ENCODE measurements at regions not wholly inside any gene's neighbourhood (a gene's known extent, or its start where the extent isn't known, plus 50 kb on each side); places are given as distances from the start of the nearest gene placed in this dataset.
A peak's percentile ranks its signal among the peaks of the same experiment; 100 is the strongest.

DNA sequence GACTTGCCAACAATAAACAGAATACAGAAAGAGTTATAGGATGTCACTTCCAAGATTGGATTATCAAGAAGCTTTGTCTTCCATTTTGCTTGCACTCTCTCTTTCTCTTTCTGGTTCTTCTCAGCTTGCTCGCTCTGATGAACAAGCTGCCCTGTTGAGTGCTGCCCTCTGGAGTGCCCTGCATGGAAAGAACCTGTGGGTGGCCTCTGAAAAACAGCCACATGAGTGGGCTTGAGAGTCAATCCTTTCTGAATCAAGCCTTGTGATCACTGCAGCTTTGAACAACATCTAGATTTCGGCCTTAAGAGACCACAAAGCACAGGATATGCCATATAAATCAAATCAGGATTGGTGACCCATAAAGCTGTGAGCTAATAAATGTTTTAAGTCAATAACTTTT, 185.1 kb downstream of the KIF2B start:
- TF ChIP-seq, protein P1, sequence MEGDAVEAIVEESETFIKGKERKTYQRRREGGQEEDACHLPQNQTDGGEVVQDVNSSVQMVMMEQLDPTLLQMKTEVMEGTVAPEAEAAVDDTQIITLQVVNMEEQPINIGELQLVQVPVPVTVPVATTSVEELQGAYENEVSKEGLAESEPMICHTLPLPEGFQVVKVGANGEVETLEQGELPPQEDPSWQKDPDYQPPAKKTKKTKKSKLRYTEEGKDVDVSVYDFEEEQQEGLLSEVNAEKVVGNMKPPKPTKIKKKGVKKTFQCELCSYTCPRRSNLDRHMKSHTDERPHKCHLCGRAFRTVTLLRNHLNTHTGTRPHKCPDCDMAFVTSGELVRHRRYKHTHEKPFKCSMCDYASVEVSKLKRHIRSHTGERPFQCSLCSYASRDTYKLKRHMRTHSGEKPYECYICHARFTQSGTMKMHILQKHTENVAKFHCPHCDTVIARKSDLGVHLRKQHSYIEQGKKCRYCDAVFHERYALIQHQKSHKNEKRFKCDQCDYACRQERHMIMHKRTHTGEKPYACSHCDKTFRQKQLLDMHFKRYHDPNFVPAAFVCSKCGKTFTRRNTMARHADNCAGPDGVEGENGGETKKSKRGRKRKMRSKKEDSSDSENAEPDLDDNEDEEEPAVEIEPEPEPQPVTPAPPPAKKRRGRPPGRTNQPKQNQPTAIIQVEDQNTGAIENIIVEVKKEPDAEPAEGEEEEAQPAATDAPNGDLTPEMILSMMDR (IDR thresholded peaks at IDR 0.05; ENCODE audit: low read depth, low read length) = peak; percentile 31; the same call in 1 of the 2 replicates
- peak; percentile 20 for DNase-seq

GRCh38 chr17:54009502-54009901, 186.8 kb downstream of the KIF2B start:
- Histone ChIP-seq H3K9me3 (ENCODE audit: severe bottlenecking) (no peaks in the 10 kb centered on the region), H3K36me3 (no peaks in the 10 kb centered on the region), H3K4me3 (ENCODE audit: low read depth, low read length) (no peak overlapping the region), H3K27ac (no peak overlapping the region), H3K27me3 (ENCODE audit: insufficient read depth, low read depth, severe bottlenecking) (no peaks in the 10 kb centered on the region)
- no peak for DNase-seq
- TF ChIP-seq, protein P1 (IDR thresholded peaks at IDR 0.05; ENCODE audit: low read depth, low read length) = no peak

More for the DNA sequence above, 185.1 kb downstream of the KIF2B start:
- H3K4me3 ChIP-seq (ENCODE audit: low read depth, low read length) = no peak overlapping the region
- no peaks in the 10 kb centered on the region for H3K36me3 ChIP-seq
- no peaks in the 10 kb centered on the region for H3K9me3 ChIP-seq (ENCODE audit: severe bottlenecking)
- no peak overlapping the region for H3K27ac ChIP-seq
- H3K27me3 ChIP-seq (ENCODE audit: insufficient read depth, low read depth, severe bottlenecking) = no peaks in the 10 kb centered on the region

- TF ChIP-seq, protein P1 (IDR thresholded peaks at IDR 0.05; ENCODE audit: low read depth, low read length) = no peak
- no peak overlapping the region for H3K4me3 ChIP-seq (ENCODE audit: low read depth, low read length)
- H3K36me3 ChIP-seq = no peaks in the 10 kb centered on the region
- DNase-seq = no peak
- H3K27ac ChIP-seq = no peak overlapping the region
- H3K27me3 ChIP-seq (ENCODE audit: insufficient read depth, low read depth, severe bottlenecking) = no peaks in the 10 kb centered on the region
- H3K9me3 ChIP-seq (ENCODE audit: severe bottlenecking) = no peaks in the 10 kb centered on the region
Observed at GRCh38 chr17:54013072-54013471, 190.3 kb downstream of the KIF2B start.

DNA sequence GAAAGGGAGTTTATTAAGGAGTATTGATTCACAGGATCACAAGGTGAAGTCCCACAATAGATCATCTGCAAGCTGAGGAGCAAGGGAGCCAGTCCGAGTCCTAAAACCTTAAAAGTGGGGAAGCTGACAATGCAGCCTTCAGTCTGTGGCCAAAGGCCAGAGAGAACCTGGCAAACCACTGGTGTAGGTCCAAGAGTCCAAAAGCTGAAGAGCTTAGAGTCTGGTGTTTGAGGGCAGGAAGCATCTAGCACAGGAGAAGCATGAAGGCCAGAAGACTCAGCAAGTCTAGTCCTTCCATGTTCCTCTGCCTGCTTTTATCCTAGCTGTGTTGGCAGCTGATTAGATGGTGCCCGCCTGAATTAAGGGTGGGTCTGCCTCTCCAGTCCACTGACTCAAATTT, 193.0 kb downstream of the KIF2B start:
- Histone ChIP-seq H3K27ac (no peak overlapping the region), H3K27me3 (ENCODE audit: insufficient read depth, low read depth, severe bottlenecking) (no peaks in the 10 kb centered on the region), H3K4me3 (ENCODE audit: low read depth, low read length) (no peak overlapping the region), H3K9me3 (ENCODE audit: severe bottlenecking) (no peaks in the 10 kb centered on the region), H3K36me3 (no peaks in the 10 kb centered on the region)
- no peak for DNase-seq
- TF ChIP-seq, protein P1 (IDR thresholded peaks at IDR 0.05; ENCODE audit: low read depth, low read length) = no peak

DNA sequence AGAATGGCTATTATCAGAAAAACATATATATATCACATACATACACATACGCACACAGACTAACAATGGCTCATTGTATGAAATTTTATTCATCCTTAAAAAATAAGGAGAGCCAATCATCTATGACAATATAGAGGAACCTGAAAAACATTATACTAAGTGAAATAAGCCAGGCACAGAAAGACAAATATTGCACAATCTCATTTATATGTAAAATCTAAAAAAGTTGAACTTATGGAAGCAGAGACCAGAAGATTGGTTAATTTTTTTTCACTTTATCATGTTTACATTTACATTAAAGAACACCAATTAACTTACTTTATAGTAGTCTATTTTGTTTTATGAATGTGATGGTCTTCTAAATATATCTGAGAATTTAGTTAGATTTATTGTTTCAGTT, 198.7 kb downstream of the KIF2B start:
- no peaks in the 10 kb centered on the region for H3K27me3 ChIP-seq (ENCODE audit: insufficient read depth, low read depth, severe bottlenecking)
- no peak overlapping the region for H3K27ac ChIP-seq
- H3K36me3 ChIP-seq = no peaks in the 10 kb centered on the region
- TF ChIP-seq, protein P1 (IDR thresholded peaks at IDR 0.05; ENCODE audit: low read depth, low read length) = no peak
- H3K9me3 ChIP-seq (ENCODE audit: severe bottlenecking) = peaks cover 4% of the 10 kb centered on the region
- DNase-seq = no peak
- H3K4me3 ChIP-seq (ENCODE audit: low read depth, low read length) = no peak overlapping the region

DNA sequence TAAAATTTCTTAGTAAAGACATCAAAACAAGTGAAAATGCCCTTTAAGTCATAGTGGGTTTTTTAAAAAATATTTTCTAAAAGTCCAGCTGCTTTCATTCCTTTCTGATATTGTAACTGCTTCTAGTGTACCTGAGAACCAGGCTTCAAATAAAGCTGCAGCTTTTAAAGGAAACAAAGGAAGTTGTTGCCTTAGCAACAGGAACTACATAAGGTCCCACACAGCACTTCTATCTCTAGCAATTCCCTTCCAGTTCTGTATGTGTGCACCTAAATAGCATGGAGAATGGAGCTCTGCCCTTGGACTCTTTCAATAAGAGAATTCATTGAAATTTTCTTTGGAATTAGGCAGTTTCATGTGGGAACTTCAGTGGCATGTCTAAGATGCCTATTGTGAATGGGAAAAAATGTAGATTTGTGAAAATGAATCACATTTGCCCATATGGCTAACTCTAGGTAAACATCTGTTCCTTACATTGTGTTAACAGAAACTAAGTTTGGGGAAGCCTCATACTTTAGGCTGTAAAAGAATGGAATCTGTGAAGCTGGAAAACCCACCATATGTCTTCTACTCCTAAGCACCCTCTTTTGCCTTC, 206.4 kb downstream of the KIF2B start:
- no peaks in the 10 kb centered on the region for H3K9me3 ChIP-seq (ENCODE audit: severe bottlenecking)
- no peak overlapping the region for H3K27ac ChIP-seq
- H3K4me3 ChIP-seq (ENCODE audit: low read depth, low read length) = no peak overlapping the region
- no peaks in the 10 kb centered on the region for H3K27me3 ChIP-seq (ENCODE audit: insufficient read depth, low read depth, severe bottlenecking)
- no peak for DNase-seq
- no peaks in the 10 kb centered on the region for H3K36me3 ChIP-seq
- TF ChIP-seq, protein P1 (IDR thresholded peaks at IDR 0.05; ENCODE audit: low read depth, low read length) = no peak
